GM21423 (cell line): ENCODE measurements at regions not wholly inside any gene's neighbourhood (a gene's known extent, or its start where the extent isn't known, plus 50 kb on each side); places are given as distances from the start of the nearest gene placed in this dataset.

ENCODE experiments used
- ATAC-seq: cut with Tn5 transposase; IDR thresholded peaks from one replicate; pipeline ENCODE4 v1.9.1; 2021; ENCODE audit warnings: mild to moderate bottlenecking, moderate library complexity; ENCODE audit not compliant: unreplicated experiment

- ATAC-seq: no peak
Observed at GRCh38 chr7:32200646-32201045, 130.4 kb upstream of the PDE1C start.

DNA sequence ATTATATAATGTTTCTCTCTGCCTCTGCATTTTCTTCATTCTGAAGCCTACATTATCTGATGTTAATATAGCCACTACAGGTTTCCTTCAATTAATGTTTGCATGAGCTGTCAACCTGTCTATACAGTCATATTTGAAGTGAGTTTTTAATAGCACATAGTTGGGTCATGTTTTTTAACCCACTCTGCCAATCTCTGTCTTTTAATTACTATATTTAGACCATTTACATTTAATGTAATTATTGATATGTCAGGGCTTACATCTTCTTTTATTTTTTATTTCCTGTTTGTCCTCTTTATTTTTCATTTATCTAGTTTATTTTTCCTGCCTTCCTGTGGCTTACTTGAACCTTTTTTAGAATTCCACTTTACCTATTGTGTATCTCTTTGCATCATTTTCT lies 124.3 kb upstream of the PDE1C start:
- ATAC-seq: no peak

- ATAC-seq: no peak
Observed at GRCh38 chr7:32191305-32191704, 121.1 kb upstream of the PDE1C start.

- no peak for ATAC-seq
Observed at GRCh38 chr7:32179567-32179966, 109.4 kb upstream of the PDE1C start.

DNA sequence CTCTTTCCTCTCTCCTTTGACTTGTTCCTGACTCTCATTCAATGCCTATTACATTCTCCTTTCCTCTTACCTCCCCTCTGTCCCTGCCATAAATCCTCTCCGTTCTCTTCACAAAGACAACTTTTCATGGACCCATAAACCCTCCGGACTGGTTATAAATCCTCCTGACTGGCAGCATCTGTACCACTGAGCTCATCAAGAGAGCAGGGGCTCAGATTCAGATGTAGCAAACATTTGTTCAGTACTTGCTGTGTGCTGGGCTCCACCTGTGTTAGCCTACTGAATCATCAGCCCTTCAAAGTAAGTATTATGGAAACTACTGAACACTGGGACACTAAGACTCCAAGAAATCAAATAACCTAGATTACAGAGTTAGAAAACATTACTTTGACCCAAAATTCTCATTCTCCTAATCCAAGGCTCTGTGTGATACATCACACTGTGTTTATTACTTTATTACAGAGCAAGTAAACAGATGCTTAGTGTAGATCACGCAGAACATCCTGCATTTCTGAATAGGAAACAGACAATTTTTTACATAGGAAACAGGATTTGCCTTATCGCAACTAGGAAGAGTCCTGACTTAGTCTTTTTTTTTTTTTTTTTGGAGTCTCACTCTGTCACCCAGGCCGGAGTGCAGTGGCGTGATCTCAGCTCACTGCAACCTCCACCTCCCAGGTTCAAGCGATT lies 108.6 kb upstream of the PDE1C start:
- ATAC-seq: no peak

GRCh38 chr7:32177232-32177631 lies 107.0 kb upstream of the PDE1C start:
- ATAC-seq: no peak

DNA sequence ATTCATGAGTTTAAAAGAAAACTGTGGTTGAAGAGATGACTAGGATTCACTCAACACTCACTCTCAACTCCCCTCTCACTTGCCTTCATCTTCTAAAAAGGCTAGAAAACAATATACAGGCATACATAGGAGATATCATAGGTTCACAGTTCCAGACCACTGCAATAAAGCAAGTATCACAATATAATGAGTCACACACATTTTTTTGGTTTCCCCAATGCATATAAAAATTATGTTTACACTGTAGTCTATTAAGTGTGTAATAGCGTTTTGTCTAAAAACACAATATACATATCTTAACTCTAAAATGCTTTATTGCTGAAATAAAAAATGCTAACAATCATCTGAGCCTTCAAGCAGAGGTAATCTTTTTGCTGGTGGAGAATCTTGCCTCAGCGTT lies 104.9 kb upstream of the PDE1C start:
- ATAC-seq: no peak

GRCh38 chr7:32171248-32171647 lies 101.0 kb upstream of the PDE1C start:
- ATAC-seq: no peak

DNA sequence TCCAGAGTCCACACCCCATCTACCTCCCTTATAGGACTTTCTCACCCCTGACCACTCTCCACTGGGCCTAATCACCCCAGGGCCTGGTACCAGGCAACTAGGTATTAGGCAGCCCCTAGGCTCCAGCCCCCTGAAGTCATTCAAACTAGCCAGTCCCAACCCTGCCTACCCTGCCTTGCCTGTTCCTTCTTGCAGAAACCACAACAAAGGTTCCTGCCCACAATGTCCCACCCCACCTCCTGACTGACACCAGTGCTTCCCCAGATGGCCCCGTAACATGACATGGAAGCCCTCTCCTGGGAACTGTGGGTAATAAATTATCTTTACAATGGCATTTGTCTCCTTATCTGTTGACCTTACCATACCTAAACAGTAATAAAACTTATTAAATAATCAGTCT lies 100.6 kb upstream of the PDE1C start:
- no peak for ATAC-seq

DNA sequence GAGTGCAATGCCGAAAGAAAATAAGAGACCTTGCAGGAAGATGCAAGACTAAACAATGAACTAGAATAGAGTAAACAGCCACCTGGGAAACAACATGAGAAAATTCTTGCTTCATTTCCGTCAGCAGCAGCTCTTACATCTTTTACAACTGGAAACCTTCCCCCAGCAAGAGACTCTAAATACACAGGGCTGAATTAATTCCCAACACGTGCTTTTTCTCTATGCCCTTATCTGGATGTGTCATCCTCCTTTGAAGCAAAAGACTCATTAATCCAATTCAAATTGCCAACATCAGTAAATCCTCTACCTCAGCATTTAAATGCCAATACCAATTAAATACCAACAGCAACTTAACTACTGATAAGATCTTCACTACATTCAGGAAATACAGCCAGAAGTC lies 99.0 kb upstream of the PDE1C start:
- no peak for ATAC-seq

DNA sequence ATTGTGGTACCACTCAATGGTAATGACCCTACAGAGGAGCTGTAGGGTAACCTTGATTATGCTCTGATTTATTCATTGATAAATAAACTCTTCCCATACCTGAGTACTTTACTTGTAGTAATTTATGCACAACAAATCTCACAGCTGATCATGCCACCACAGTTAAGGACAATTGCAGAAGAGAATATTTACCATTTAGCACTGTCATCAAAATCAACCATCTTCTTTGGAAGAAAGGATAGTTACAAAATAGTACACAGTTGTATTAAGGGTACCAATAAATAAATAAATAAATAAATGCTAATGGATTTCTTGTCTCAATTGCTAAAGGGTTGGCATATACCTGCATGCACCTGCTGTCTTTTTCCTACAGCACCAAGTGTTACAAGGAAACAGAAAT lies 97.6 kb upstream of the PDE1C start:
- no peak for ATAC-seq

DNA sequence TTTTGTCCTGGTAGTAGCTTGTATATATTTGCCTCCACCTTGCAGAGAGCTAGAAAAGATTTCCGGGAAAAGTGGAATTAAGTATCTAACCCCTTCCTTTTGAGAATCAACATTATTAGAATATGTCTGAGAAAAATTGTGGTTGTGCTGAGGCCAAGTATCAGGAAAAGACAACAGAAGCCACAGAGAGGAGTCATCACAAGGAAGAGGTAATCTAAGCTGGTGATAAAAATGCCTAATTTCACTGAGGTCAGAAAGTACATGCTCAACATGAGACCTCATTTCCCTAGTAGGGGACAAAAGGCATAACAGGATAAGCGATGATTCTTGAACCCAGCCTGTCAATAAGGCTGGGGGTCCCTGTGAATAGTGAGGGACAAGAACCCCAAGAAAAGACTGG lies 97.0 kb upstream of the PDE1C start:
- ATAC-seq: no peak

DNA sequence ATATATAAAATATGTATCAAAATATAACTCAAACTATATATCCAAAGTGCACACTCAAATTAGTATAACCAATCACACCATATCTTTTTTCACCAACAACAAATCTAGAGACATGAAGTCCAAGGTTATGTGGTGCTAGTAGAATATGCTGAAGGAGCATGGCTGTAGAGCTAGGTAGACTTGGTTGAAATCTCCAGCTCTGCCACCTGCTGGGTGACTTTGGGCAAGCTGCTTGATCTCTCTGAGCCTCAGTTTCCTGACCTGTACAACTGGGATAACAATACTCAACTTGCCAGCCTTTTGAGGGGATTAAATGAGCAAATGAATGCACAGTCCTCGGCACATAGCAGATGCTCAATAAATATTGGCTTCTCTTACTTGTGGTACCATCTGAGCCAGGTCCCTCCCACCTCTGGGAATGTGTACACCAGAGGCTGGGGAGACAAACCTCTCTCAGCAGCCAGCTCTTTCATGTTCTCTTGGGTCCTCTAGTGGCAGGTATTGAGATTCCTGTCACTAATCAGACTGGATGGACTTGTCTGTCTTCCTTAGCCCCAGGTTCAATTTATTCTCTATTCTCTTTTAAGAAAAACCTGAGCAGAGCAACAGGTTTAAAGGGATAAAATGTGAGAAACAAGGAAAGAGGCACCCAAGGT lies 94.3 kb upstream of the PDE1C start:
- no peak for ATAC-seq

GRCh38 chr7:32163896-32164295 lies 93.7 kb upstream of the PDE1C start:
- no peak for ATAC-seq

GRCh38 chr7:32163141-32163806 lies 93.1 kb upstream of the PDE1C start:
- no peak for ATAC-seq

GRCh38 chr7:32161708-32162107 lies 91.5 kb upstream of the PDE1C start:
- ATAC-seq: no peak

- no peak for ATAC-seq
Observed at GRCh38 chr7:32158751-32159745, 88.8 kb upstream of the PDE1C start.

DNA sequence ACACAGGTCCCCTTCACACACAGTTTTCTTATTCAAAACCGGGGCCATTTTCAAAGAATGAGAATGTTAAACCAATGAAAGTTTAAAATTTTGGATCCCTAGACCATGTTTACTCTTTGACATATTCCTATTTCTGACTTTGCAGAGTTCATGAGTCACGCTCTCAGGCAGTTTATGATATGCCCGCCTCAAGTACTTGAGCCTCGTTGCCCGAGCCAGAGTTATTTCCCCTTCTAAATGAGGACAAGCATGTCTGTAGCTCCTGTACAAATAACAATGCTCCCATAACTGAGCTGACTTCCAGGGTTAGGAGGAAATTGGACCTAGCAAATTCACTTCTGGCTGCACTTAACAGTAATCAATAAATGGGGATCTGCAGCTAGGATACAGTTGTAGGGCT lies 87.9 kb upstream of the PDE1C start:
- ATAC-seq: no peak

DNA sequence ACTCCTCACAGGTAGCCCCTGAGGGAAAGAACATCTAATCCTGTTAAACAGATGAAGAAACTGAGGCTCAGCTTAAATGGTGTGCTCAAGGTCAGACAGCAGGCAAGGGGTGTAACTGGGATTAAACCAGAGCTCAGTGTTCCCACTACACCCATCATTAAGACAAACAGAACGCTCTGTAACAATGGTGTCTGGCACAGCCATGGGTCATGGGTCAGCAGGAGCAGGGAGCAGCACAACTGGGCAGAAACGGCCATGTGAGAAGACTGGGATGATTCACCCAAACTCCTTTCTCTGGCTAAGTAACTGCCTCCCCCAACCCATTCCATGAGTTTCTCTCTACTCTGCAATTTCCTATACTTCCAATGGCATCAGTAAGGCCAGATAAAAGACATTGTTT lies 85.5 kb upstream of the PDE1C start:
- no peak for ATAC-seq

DNA sequence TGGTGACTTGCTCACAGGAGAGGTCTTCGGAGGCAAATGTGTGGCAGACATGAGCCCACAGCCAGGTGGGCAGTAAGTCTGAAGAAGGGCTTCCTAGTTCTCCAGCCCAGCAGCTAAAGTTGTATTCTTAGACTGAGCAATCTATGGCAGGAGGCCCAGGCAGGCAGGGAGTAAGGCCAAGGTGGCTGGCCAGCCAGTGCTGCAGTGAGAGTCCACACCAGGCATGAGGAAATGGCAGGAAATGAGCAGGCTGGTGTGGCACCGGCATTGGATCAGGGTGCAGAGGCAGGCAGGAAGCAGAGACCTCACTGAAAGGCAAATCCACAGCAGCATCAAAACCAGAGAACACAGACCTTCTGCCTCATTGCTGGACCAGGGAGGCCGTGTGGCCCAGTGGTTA lies 84.6 kb upstream of the PDE1C start:
- ATAC-seq: no peak

- no peak for ATAC-seq
Observed at GRCh38 chr7:32153006-32153405, 82.8 kb upstream of the PDE1C start.
